HG03469 (cell line): ENCODE measurements at regions not wholly inside any gene's neighbourhood (a gene's known extent, or its start where the extent isn't known, plus 50 kb on each side); places are given as distances from the start of the nearest gene placed in this dataset.

ENCODE experiments used
- ATAC-seq: cut with Tn5 transposase; IDR thresholded peaks from one replicate; pipeline ENCODE4 v1.9.1; 2021; ENCODE audit warnings: mild to moderate bottlenecking, moderate library complexity, moderate number of reproducible peaks; ENCODE audit not compliant: unreplicated experiment

GRCh38 chr3:102102394-102102793 lies 253.1 kb downstream of the NFKBIZ start:
- ATAC-seq = no peak

- ATAC-seq = no peak
Observed at GRCh38 chr3:102104033-102104432, 254.7 kb downstream of the NFKBIZ start.

- no peak for ATAC-seq
Observed at GRCh38 chr3:102105193-102105592, 255.9 kb downstream of the NFKBIZ start.

GRCh38 chr3:102106416-102107097 lies 257.2 kb downstream of the NFKBIZ start:
- no peak for ATAC-seq

- ATAC-seq = no peak
Observed at GRCh38 chr3:102112704-102113230, 263.5 kb downstream of the NFKBIZ start.

- ATAC-seq = no peak
Observed at GRCh38 chr3:102113421-102114041, 264.2 kb downstream of the NFKBIZ start.

GRCh38 chr3:102114264-102114979 lies 265.1 kb downstream of the NFKBIZ start:
- no peak for ATAC-seq

- ATAC-seq = no peak
Observed at GRCh38 chr3:102122527-102122926, 273.2 kb downstream of the NFKBIZ start.

- ATAC-seq = no peak
Observed at GRCh38 chr3:102123590-102124190, 274.4 kb downstream of the NFKBIZ start.

- ATAC-seq = no peak
Observed at GRCh38 chr3:102124282-102124681, 275.0 kb downstream of the NFKBIZ start.

- ATAC-seq = no peak
Observed at GRCh38 chr3:102124704-102125103, 275.4 kb downstream of the NFKBIZ start.

GRCh38 chr3:102125197-102125993 lies 276.1 kb downstream of the NFKBIZ start:
- ATAC-seq = no peak

- ATAC-seq = no peak
Observed at GRCh38 chr3:102125994-102126368, 276.7 kb downstream of the NFKBIZ start.

GRCh38 chr3:102129760-102130608 lies 280.7 kb downstream of the NFKBIZ start:
- no peak for ATAC-seq

- no peak for ATAC-seq
Observed at GRCh38 chr3:102132370-102132769, 283.1 kb downstream of the NFKBIZ start.

- no peak for ATAC-seq
Observed at GRCh38 chr3:102133376-102133775, 284.1 kb downstream of the NFKBIZ start.

GRCh38 chr3:102135316-102135715 lies 286.0 kb downstream of the NFKBIZ start:
- ATAC-seq = no peak

GRCh38 chr3:102136183-102136582 lies 286.9 kb downstream of the NFKBIZ start:
- peak; percentile 65 for ATAC-seq

- ATAC-seq = no peak
Observed at GRCh38 chr3:102140116-102140515, 290.8 kb downstream of the NFKBIZ start.
